ENCODE measurements at regions not wholly inside any gene's neighbourhood (a gene's known extent, or its start where the extent isn't known, plus 50 kb on each side); places are given as distances from the start of the nearest gene placed in this dataset.

DNA sequence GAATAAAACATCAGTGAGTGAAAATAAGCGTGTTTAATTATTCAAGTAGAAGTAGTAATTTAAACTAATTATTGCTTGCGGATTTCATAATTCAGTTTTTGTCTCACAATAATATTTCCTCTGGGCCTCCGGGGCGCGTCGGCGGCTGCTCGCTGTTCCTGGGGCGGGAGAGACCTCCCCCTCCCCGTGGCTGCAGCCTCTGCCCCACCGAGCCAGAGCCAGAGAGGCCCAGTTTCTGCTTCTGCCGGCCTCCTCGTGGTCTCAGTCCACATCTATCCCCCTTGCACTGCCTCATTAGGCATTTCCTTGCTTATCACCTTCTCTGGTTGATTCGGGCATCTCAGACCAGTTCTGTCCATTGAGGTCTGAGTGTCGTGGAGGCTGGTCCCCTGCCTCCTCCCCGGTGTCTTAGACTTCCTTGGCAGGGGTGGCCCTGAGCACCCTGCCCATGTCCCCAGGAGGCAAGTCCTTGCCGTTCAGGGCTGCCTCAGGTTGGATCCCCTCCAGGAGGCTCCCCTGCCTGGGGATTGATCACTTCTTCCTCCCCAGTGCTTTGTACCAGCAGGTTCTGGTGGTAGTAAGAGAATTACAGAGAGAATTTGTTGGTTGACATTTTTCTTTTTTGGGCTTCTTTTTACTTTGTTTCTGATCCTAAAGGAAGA, 78.0 kb downstream of the SLC25A47 start:
- H3K36me3 ChIP-seq (ENCODE audit: control insufficient read depth in 1 of 2, insufficient read depth in 2 of 2, low read length in 2 of 2) = no peaks in the 10 kb centered on the region
- H3K27me3 ChIP-seq (ENCODE audit: low read depth, low read length) = no peaks in the 10 kb centered on the region
- H3K4me1 ChIP-seq (ENCODE audit: control insufficient read depth in 1 of 2, insufficient read depth in 2 of 2, low read length in 2 of 2) = no peaks in the 10 kb centered on the region
- H3K27ac ChIP-seq (ENCODE audit: low read length) = no peak overlapping the region
- no peaks in the 10 kb centered on the region for H3K9me3 ChIP-seq (ENCODE audit: control insufficient read depth in 1 of 2, low read length in 2 of 2)
- H3K4me3 ChIP-seq (ENCODE audit: low read depth in 1 of 2, low read length in 2 of 2) = no peak overlapping the region

DNA sequence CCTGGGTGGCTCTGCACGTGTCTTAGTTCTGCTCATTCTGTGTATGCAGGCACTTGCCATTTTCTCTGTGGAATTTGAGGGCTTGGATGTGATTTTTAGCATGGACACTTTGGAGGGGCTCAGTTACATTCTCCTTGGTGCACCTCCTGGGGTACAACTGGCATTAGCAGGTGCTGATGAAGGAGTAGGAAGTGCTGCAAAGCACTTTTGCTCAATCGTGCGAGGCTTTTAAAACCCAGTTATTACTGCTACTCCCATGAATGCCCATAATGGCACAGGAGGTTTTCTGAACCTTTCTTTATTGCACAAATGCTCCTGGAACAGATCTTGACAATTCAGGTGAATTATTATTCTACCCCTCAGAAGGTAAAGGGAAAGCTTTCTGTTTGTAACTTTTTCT, 78.7 kb downstream of the SLC25A47 start:
- H3K36me3 ChIP-seq (ENCODE audit: control insufficient read depth in 1 of 2, insufficient read depth in 2 of 2, low read length in 2 of 2) = no peaks in the 10 kb centered on the region
- no peaks in the 10 kb centered on the region for H3K27me3 ChIP-seq (ENCODE audit: low read depth, low read length)
- H3K9me3 ChIP-seq (ENCODE audit: control insufficient read depth in 1 of 2, low read length in 2 of 2) = no peaks in the 10 kb centered on the region
- H3K4me1 ChIP-seq (ENCODE audit: control insufficient read depth in 1 of 2, insufficient read depth in 2 of 2, low read length in 2 of 2) = peaks cover 0 to 5% of the 10 kb centered on the region in 2 donors
- H3K4me3 ChIP-seq (ENCODE audit: low read depth in 1 of 2, low read length in 2 of 2) = no peak overlapping the region
- no peak overlapping the region for H3K27ac ChIP-seq (ENCODE audit: low read length)

DNA sequence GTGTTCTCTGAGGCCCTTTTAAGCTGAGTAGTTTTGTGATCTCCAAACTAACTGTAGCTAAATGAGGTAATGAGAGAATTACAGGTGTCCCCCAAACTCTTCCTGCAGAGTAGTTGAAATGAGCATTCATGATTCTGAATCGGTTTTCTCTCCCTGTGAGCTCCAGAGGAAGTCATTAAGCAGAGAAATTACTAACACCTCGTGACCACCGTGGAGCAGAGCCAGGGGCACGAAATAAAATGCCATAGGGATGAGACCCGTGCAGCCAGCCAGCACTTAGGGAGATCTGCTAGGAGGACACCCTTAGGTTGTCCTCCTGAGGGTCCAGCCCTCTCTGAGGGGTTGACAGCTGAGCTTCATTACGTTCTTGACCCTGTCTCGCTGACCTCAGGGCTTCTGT, 79.5 kb downstream of the SLC25A47 start:
- H3K27me3 ChIP-seq (ENCODE audit: low read depth, low read length) = no peaks in the 10 kb centered on the region
- H3K27ac ChIP-seq (ENCODE audit: low read length) = no peak overlapping the region
- no peaks in the 10 kb centered on the region for H3K36me3 ChIP-seq (ENCODE audit: control insufficient read depth in 1 of 2, insufficient read depth in 2 of 2, low read length in 2 of 2)
- H3K9me3 ChIP-seq (ENCODE audit: control insufficient read depth in 1 of 2, low read length in 2 of 2) = no peaks in the 10 kb centered on the region
- H3K4me1 ChIP-seq (ENCODE audit: control insufficient read depth in 1 of 2, insufficient read depth in 2 of 2, low read length in 2 of 2) = peaks cover 0 to 5% of the 10 kb centered on the region in 2 donors
- H3K4me3 ChIP-seq (ENCODE audit: low read depth in 1 of 2, low read length in 2 of 2) = no peak overlapping the region

- peaks cover 0 to 5% of the 10 kb centered on the region in 2 donors for H3K4me1 ChIP-seq (ENCODE audit: control insufficient read depth in 1 of 2, insufficient read depth in 2 of 2, low read length in 2 of 2)
These were observed 80.0 kb downstream of the SLC25A47 start for GRCh38 chr14:100403105-100403504.

GRCh38 chr14:100403802-100404365, 80.7 kb downstream of the SLC25A47 start:
- Histone ChIP-seq H3K4me1 (ENCODE audit: control insufficient read depth in 1 of 2, insufficient read depth in 2 of 2, low read length in 2 of 2) (peaks cover 0 to 5% of the 10 kb centered on the region in 2 donors), H3K27ac (ENCODE audit: low read length) (no peak overlapping the region), H3K9me3 (ENCODE audit: control insufficient read depth in 1 of 2, low read length in 2 of 2) (no peaks in the 10 kb centered on the region)

More at GRCh38 chr14:100403105-100403504, 80.0 kb downstream of the SLC25A47 start:
- Histone ChIP-seq H3K4me3 (ENCODE audit: low read depth in 1 of 2, low read length in 2 of 2) (no peak overlapping the region), H3K27ac (ENCODE audit: low read length) (no peak overlapping the region), H3K9me3 (ENCODE audit: control insufficient read depth in 1 of 2, low read length in 2 of 2) (no peaks in the 10 kb centered on the region), H3K27me3 (ENCODE audit: low read depth, low read length) (no peaks in the 10 kb centered on the region), H3K36me3 (ENCODE audit: control insufficient read depth in 1 of 2, insufficient read depth in 2 of 2, low read length in 2 of 2) (no peaks in the 10 kb centered on the region)

DNA sequence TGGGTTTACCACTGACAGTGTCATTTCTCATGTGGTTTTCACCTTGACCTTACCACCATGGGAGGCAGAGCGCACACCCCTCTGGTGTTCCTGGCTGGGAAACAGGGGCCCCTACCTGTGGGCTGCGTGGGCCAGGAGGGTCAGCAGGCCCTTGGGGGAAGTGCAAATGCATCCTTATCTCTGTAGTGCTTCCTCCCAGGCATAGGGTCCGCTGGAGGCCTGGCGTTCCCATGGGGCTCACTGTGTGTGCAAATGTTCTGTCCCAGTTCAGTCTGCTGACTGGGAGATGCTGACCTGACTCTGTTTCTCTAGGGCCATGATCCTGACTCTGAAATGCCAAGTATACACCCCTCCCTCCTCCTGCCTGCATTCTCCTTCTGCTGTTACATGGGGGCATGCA, 81.3 kb downstream of the SLC25A47 start:
- no peaks in the 10 kb centered on the region for H3K36me3 ChIP-seq (ENCODE audit: control insufficient read depth in 1 of 2, insufficient read depth in 2 of 2, low read length in 2 of 2)
- no peaks in the 10 kb centered on the region for H3K9me3 ChIP-seq (ENCODE audit: control insufficient read depth in 1 of 2, low read length in 2 of 2)
- no peak overlapping the region for H3K27ac ChIP-seq (ENCODE audit: low read length)
- peaks cover 0 to 5% of the 10 kb centered on the region in 2 donors for H3K4me1 ChIP-seq (ENCODE audit: control insufficient read depth in 1 of 2, insufficient read depth in 2 of 2, low read length in 2 of 2)
- H3K4me3 ChIP-seq (ENCODE audit: low read depth in 1 of 2, low read length in 2 of 2) = no peak overlapping the region
- no peaks in the 10 kb centered on the region for H3K27me3 ChIP-seq (ENCODE audit: low read depth, low read length)

More at GRCh38 chr14:100403802-100404365, 80.7 kb downstream of the SLC25A47 start:
- Histone ChIP-seq H3K36me3 (ENCODE audit: control insufficient read depth in 1 of 2, insufficient read depth in 2 of 2, low read length in 2 of 2) (no peaks in the 10 kb centered on the region), H3K27me3 (ENCODE audit: low read depth, low read length) (no peaks in the 10 kb centered on the region), H3K4me3 (ENCODE audit: low read depth in 1 of 2, low read length in 2 of 2) (no peak overlapping the region)

GRCh38 chr14:100405760-100406455, 82.8 kb downstream of the SLC25A47 start:
- H3K4me3 ChIP-seq (ENCODE audit: low read depth in 1 of 2, low read length in 2 of 2) = no peak overlapping the region
- no peaks in the 10 kb centered on the region for H3K27me3 ChIP-seq (ENCODE audit: low read depth, low read length)
- no peaks in the 10 kb centered on the region for H3K36me3 ChIP-seq (ENCODE audit: control insufficient read depth in 1 of 2, insufficient read depth in 2 of 2, low read length in 2 of 2)
- peaks cover 0 to 5% of the 10 kb centered on the region in 2 donors for H3K4me1 ChIP-seq (ENCODE audit: control insufficient read depth in 1 of 2, insufficient read depth in 2 of 2, low read length in 2 of 2)
- H3K27ac ChIP-seq (ENCODE audit: low read length) = no peak overlapping the region
- H3K9me3 ChIP-seq (ENCODE audit: control insufficient read depth in 1 of 2, low read length in 2 of 2) = no peaks in the 10 kb centered on the region

- H3K27me3 ChIP-seq (ENCODE audit: low read depth, low read length) = no peaks in the 10 kb centered on the region
- no peaks in the 10 kb centered on the region for H3K36me3 ChIP-seq (ENCODE audit: control insufficient read depth in 1 of 2, insufficient read depth in 2 of 2, low read length in 2 of 2)
- H3K4me3 ChIP-seq (ENCODE audit: low read depth in 1 of 2, low read length in 2 of 2) = no peak overlapping the region
- H3K27ac ChIP-seq (ENCODE audit: low read length) = peak overlapping the region; percentile 58
- peaks cover 0 to 5% of the 10 kb centered on the region in 2 donors for H3K4me1 ChIP-seq (ENCODE audit: control insufficient read depth in 1 of 2, insufficient read depth in 2 of 2, low read length in 2 of 2)
- H3K9me3 ChIP-seq (ENCODE audit: control insufficient read depth in 1 of 2, low read length in 2 of 2) = no peaks in the 10 kb centered on the region
These were observed 83.5 kb downstream of the SLC25A47 start for GRCh38 chr14:100406505-100407131.

GRCh38 chr14:100407376-100408102, 84.4 kb downstream of the SLC25A47 start:
- Histone ChIP-seq H3K4me3 (ENCODE audit: low read depth in 1 of 2, low read length in 2 of 2) (no peak overlapping the region), H3K27me3 (ENCODE audit: low read depth, low read length) (no peaks in the 10 kb centered on the region), H3K4me1 (ENCODE audit: control insufficient read depth in 1 of 2, insufficient read depth in 2 of 2, low read length in 2 of 2) (peaks cover 0 to 5% of the 10 kb centered on the region in 2 donors), H3K9me3 (ENCODE audit: control insufficient read depth in 1 of 2, low read length in 2 of 2) (no peaks in the 10 kb centered on the region), H3K27ac (ENCODE audit: low read length) (peak overlapping the region; percentile 58), H3K36me3 (ENCODE audit: control insufficient read depth in 1 of 2, insufficient read depth in 2 of 2, low read length in 2 of 2) (no peaks in the 10 kb centered on the region)

- Histone ChIP-seq H3K27ac (ENCODE audit: low read length) (no peak overlapping the region), H3K9me3 (ENCODE audit: control insufficient read depth in 1 of 2, low read length in 2 of 2) (no peaks in the 10 kb centered on the region), H3K27me3 (ENCODE audit: low read depth, low read length) (no peaks in the 10 kb centered on the region), H3K36me3 (ENCODE audit: control insufficient read depth in 1 of 2, insufficient read depth in 2 of 2, low read length in 2 of 2) (no peaks in the 10 kb centered on the region), H3K4me1 (ENCODE audit: control insufficient read depth in 1 of 2, insufficient read depth in 2 of 2, low read length in 2 of 2) (peaks cover 0 to 5% of the 10 kb centered on the region in 2 donors), H3K4me3 (ENCODE audit: low read depth in 1 of 2, low read length in 2 of 2) (no peak overlapping the region)
These were observed 85.3 kb downstream of the SLC25A47 start for GRCh38 chr14:100408350-100409002.

All from muscle layer of duodenum (tissue), 2 donors.